ENCODE measurements at regions not wholly inside any gene's neighbourhood (a gene's known extent, or its start where the extent isn't known, plus 50 kb on each side); places are given as distances from the start of the nearest gene placed in this dataset.
"Not testable (repeated sequence)": the region's sequence is repeated elsewhere in the genome, so short reads cannot be mapped to it uniquely, and the experiment has no call there.

- no peak for DNase-seq
Measured at GRCh38 chr21:35751171-35751570, 309.2 kb downstream of the SETD4 start.

DNA sequence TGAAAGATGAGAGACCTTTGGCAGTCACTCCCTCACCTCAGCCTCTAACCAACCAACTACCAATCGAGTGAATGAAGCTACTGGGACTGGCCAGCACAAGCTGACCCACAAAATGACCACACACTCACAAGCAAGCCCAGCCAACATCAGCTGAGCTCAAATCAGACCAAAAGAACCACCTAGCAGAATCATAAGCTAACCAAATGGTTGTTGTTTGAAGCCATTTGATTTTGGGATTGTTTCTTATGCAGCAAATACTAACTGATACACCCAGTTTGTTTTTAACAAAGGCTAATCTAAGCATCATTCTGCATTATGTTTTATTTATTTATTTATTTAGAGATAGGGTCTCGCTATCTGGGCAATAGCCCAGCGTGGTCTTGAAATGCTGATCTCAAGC lies 310.4 kb downstream of the SETD4 start:
- DNase-seq: no peak

DNA sequence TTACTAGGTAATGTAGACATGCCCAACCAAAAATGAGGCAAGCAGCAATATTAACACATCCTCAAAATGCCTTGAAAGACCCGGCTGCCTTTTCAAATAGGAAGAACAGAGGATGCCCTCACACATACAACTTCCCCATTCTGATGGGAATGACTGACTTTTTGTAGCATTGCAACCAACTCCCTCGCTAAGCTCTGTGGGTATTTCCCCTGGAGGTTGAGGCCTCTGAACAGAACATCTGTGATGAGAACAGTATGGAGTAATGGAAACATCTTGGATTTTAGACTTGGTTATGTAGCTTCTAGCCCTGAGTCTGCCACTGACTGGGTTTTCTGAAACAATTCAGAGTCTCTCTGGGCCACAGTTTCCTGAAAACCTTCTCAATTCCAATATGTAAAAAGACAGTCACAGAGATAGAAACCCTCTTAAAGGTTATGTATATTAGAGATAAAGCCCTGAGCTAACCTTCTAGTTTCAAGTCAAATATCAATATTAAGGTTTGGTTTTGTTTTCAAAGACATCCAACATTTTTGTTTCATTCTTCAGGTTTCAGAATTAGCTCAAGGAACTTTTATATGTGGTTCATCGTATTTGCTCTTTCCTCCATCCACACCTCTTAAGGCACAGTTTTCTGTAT lies 311.5 kb downstream of the SETD4 start:
- DNase-seq: peak in 2 of 51 donors; percentile 1 to 3

- DNase-seq: no peak
Measured at GRCh38 chr21:35743571-35743970, 316.8 kb downstream of the SETD4 start.

DNA sequence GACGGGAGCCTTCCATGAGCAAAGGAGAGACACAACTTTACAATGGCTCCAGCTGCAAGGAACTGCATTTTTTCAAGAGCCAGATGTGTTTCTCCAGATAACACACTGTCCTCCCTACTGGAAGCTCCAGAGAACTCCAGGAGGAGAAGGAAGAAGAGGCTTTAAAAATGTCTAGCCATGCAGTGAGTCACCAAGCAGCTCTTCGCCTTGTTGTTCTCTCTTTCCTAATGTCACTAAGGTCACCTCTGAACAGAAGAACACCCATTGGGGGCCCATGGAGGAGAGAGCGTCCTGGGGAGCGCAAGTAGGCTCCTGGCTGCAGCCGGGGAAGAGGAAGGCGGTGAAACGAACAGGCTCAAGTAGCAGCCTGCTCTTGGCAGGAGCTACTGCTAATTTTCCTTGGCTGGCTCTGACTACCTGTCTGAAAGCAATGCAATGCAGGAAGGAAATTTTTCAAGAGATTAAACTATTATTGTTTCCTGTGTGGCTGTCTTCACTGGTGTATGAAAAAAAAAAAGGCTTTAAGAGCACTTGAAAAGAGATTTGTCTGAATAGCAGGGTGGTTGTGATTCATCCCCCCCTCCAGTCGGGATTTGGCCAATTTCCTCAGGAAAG lies 321.9 kb downstream of the SETD4 start:
- DNase-seq: peak in 2 of 51 donors; percentile 3 to 7

GRCh38 chr21:35737899-35738346 lies 322.4 kb downstream of the SETD4 start:
- DNase-seq: peak in 18 of 51 donors; percentile 2 to 27 (median 10)

- no peak for DNase-seq
Measured at GRCh38 chr21:35737449-35737848, 322.9 kb downstream of the SETD4 start.

DNA sequence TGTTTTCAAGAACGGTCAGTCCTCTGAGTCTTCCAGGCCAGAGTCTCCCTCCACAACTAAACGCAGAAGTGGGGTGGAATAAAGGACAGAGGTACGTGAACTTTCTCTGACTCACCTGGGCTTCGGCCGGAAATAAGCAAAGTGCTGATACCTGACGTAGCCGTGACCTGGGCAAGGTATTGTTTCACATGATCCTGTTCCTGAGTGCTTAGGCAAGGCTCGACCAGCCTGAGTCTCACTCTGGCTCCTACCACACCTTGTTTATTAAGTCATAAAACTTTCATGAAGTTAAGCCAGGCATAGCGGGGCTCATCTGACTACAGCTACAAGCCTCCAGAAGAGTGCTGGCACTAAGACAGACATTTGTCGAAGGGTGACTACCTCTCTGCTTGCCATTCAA lies 327.5 kb downstream of the SETD4 start:
- DNase-seq: no peak

GRCh38 chr21:35730325-35730724 lies 330.0 kb downstream of the SETD4 start:
- DNase-seq: no peak

- DNase-seq: no peak
Measured at GRCh38 chr21:35727830-35728229, 332.5 kb downstream of the SETD4 start.

- no peak for DNase-seq
Measured at GRCh38 chr21:35724156-35724555, 336.2 kb downstream of the SETD4 start.

DNA sequence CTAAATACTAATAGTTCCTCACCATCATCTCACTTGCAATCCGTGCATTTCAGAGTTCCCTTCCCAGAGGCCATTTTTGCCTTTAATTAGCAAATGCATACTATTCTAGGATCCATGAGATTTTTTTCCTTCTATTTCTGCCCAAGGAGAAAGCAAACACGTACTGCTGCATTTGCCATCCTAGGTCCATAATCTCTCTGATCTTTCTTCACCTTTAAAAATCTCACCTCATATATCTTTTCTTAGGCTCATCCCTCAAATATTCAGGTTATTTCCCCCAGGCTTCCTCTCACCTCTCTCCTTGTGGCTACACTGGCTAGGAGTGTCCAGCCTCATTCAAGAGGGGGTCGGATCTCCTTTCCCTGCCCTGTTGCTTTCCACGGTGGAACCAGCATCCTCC lies 338.6 kb downstream of the SETD4 start:
- DNase-seq: no peak

DNA sequence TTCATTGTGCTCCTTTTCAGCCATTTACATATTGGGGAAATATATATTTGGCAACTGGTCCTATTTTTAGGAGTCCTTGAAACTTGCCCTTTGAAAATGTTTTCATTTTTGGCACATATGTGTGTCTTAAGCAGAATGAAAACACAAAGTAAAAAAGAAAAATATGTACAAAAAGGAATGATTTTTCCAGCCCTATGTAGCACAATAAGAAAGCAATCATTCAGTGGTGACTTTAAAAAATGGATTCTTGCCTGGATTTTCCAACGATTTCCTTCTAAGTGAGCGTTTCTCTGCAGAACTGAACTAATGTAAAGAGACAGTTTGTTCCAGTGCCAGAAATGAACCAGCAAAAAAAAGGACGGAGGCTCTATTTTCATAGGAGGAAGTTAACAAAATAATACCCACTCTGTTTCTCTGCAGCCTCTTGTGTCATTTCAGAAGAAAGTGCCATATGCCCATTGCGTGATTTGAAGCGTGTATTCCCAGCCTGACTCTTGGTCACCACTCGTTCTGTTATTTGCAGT lies 340.1 kb downstream of the SETD4 start:
- peak in 5 of 51 donors; percentile 1 to 20 (median 17) for DNase-seq

- DNase-seq: no peak
Measured at GRCh38 chr21:35719080-35719479, 341.2 kb downstream of the SETD4 start.

DNA sequence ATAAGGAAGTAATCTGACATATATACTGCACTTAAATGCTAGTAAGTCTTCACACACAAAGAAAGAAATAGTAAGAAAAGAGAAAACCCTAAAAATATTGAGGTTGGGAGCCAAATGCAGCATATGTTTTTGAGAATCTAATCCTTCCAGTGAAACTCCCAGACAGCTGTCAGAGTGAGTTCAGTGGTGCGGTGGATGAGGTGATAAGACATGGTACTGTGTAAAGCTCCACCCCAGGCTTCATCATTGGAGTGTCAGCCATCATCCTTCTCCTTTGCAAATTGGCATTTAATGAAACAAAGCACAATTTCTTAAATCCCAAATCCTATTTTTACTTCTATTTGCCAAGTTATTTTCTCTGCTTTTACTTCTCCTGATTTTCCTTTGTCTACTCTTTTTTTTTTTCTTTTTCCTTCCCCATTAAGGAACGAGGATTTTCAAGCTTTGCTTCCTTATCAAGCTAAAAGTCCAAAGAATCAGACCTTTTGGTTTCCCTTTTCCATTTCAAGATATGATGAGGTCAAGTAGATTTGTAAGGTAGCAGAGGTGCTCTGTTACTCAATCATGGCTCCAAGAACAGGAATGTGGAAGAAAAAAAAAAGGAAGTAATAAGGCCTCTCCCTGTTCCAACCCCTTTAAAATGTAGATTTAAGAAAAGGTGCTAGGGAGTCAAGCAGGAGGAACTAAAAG lies 343.3 kb downstream of the SETD4 start:
- DNase-seq: no peak

DNA sequence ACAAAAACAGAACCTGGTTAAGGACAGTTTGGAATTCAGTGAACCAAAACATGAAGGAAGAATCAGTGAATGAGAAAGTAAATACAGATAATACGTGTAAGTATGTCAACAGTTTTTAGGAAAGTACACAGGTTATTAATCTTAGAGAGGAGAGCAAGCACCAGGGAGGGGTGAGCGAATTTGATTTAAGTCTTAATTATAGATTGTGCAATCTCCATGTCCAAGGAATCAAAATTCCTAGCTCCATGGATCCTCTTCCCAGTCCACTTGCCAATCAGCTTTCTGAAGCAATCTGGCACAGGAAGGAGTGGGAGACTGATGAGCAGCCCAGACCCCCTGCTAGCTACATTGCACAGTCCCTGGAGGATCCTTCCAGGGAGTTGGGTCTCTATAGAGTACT lies 346.4 kb downstream of the SETD4 start:
- DNase-seq: no peak

DNA sequence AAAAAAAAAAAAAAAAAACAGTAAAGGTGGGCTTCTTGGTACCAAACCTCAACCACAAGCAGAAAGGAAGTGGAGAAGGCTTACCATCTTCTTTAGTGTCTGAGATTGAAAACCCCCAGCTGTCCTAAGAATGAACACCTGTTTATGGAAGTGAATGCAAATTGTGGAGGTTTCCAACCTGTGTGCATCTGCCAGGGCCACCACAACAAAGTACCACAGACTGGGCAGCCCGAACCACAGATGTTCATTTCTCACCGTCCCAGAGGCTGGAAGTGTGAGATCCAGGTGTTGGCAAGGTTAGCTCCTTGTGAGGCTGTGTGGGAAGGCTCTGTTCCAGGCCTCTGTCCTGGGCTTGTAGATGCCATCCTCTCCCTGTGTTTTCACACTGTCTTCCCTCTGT lies 348.7 kb downstream of the SETD4 start:
- no peak for DNase-seq

DNA sequence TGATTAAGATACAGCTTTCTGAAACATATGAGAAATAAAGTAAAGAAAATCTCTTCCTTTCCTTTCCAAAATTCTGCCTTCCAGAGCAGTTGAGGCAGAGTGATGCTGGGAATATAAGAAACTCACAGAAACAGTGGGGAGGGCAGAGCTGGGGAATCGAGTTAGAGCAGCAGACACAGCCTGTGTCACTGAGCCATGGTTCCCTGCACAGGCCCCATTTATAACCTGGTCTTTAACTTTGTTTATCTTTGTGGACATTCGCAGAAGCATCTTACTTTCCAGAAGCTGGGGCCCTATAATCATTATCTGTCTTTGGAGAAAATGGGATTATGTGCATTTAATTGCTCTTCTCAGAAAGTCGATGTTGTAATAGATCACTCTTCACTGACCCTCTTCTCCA lies 349.1 kb downstream of the SETD4 start:
- no peak for DNase-seq

DNA sequence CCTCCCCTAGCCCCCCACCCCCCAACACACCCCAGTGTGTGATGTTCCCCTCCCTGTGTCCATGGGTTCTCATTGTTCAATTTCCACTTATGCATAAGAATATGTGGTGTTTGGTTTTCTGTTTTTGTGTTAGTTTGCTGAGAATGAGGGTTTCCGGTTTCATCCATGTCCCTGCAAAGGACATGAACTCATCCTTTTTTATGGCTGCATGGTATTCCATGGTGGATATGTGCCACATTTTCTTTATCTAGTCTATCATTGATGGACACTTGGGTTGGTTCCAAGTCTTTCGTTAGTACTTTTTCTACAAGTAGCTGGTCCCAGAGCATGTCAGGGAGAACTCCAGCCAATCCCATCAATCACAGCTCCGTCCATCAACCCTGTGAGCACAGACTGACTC lies 350.3 kb downstream of the SETD4 start:
- not testable (repeated sequence) for DNase-seq

- DNase-seq: no peak
Measured at GRCh38 chr21:35705888-35706287, 354.4 kb downstream of the SETD4 start.

GRCh38 chr21:35705237-35705887 lies 355.0 kb downstream of the SETD4 start:
- no peak for DNase-seq

DNA sequence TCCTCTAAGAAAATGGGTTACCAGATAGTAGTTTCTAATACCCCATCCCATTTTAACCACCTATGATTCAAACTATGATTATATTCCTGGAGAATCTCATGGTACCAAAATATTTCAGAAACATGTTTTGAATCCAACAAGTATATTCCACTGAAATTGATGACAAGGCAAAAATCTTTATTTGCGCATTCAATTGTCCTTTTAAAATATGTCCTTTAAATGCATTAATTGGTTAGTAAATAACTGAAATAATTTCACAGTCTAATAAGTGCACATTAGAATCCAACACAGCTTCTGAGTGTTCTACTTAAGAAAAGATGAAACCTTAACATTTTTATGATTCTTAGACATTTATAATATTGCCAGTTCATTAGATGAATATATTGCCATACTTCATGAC lies 356.6 kb downstream of the SETD4 start:
- no peak for DNase-seq

All from hypothalamus (tissue), 51 donors.